GM18907 (cell line): ENCODE measurements at regions not wholly inside any gene's neighbourhood (a gene's known extent, or its start where the extent isn't known, plus 50 kb on each side); places are given as distances from the start of the nearest gene placed in this dataset.
"Not testable (repeated sequence)": the region's sequence is repeated elsewhere in the genome, so short reads cannot be mapped to it uniquely, and the experiment has no call there.

Experiments
- ATAC-seq: cut with Tn5 transposase; IDR thresholded peaks from one replicate; pipeline ENCODE4 v1.9.1; 2021; ENCODE audit warnings: mild to moderate bottlenecking, moderate library complexity; ENCODE audit not compliant: unreplicated experiment

GRCh38 chr21:33994373-33994772 is 78.8 kb upstream of the ATP5PO start:
- no peak for ATAC-seq

- ATAC-seq = no peak
Observed at GRCh38 chr21:33993286-33994231, 78.0 kb upstream of the ATP5PO start.

- ATAC-seq = not testable (repeated sequence)
Observed at GRCh38 chr21:33992412-33992811, 76.8 kb upstream of the ATP5PO start.

GRCh38 chr21:33991133-33991532 is 75.5 kb upstream of the ATP5PO start:
- no peak for ATAC-seq

- no peak for ATAC-seq
Observed at GRCh38 chr21:33989440-33989839, 73.8 kb upstream of the ATP5PO start.

- no peak for ATAC-seq
Observed at GRCh38 chr21:33988237-33989017, 72.8 kb upstream of the ATP5PO start.

- no peak for ATAC-seq
Observed at GRCh38 chr21:33987461-33987860, 71.9 kb upstream of the ATP5PO start.

- no peak for ATAC-seq
Observed at GRCh38 chr21:33985117-33986050, 69.8 kb upstream of the ATP5PO start.

GRCh38 chr21:33984021-33984481 is 68.4 kb upstream of the ATP5PO start:
- peak; percentile 52 for ATAC-seq

GRCh38 chr21:33981391-33982101 is 65.9 kb upstream of the ATP5PO start:
- ATAC-seq = no peak

- no peak for ATAC-seq
Observed at GRCh38 chr21:33980276-33980916, 64.8 kb upstream of the ATP5PO start.

GRCh38 chr21:33978585-33978984 is 63.0 kb upstream of the ATP5PO start:
- ATAC-seq = no peak

- no peak for ATAC-seq
Observed at GRCh38 chr21:33977721-33978369, 62.2 kb upstream of the ATP5PO start.

- no peak for ATAC-seq
Observed at GRCh38 chr21:33977017-33977720, 61.6 kb upstream of the ATP5PO start.

- ATAC-seq = peak; percentile 54
Observed at GRCh38 chr21:33976082-33977016, 60.7 kb upstream of the ATP5PO start.

- peak; percentile 87 for ATAC-seq
Observed at GRCh38 chr21:33975548-33976081, 60.0 kb upstream of the ATP5PO start.
